ENCODE measurements at regions not wholly inside any gene's neighbourhood (a gene's known extent, or its start where the extent isn't known, plus 50 kb on each side); places are given as distances from the start of the nearest gene placed in this dataset.
A peak's percentile ranks its signal among the peaks of the same experiment; 100 is the strongest.

GRCh38 chr5:3225201-3225960 lies 370.3 kb upstream of the IRX1 start:
- no peak overlapping the region for H3K27ac ChIP-seq (ENCODE audit: low read depth)
- no peak overlapping the region for H3K4me3 Mint-ChIP-seq
- no peak overlapping the region for H3K4me3 ChIP-seq
- no peaks in the 10 kb centered on the region for H3K79me2 ChIP-seq (replicated peaks; ENCODE audit: insufficient read depth)
- H3K9me3 Mint-ChIP-seq, result no peaks in the 10 kb centered on the region
- H3K36me3 Mint-ChIP-seq (ENCODE audit: low read depth), result no peaks in the 10 kb centered on the region; the same call in 2 of the 3 replicates
- H3F3A ChIP-seq (replicated peaks; ENCODE audit: low read depth), result no peaks in the 10 kb centered on the region
- H3K4me1 Mint-ChIP-seq, result peaks cover 14% of the 10 kb centered on the region
- no peaks in the 10 kb centered on the region for H3K9me2 ChIP-seq (ENCODE audit: insufficient read depth)
- 0 out of 2 replicates have a peak, but pooled peaks cover 11% of the 10 kb centered on the region for H3K4me1 ChIP-seq (ENCODE audit: insufficient read depth)
- no peak overlapping the region for H3K4me2 ChIP-seq
- H3K27ac Mint-ChIP-seq, result no peak overlapping the region
- H3K36me3 ChIP-seq (ENCODE audit: insufficient read depth), result no peaks in the 10 kb centered on the region
- DNase-seq (ENCODE audit: low spot score), result no peak
- H3K27me3 ChIP-seq (ENCODE audit: insufficient read depth), result no peaks in the 10 kb centered on the region
- no peaks in the 10 kb centered on the region for H4K20me1 ChIP-seq (replicated peaks; ENCODE audit: insufficient read depth)
- H3K27me3 Mint-ChIP-seq (ENCODE audit: insufficient read depth, low read depth, poor library complexity), result no peaks in the 10 kb centered on the region
- H2AFZ ChIP-seq, result peak overlapping the region; percentile 38; the same call in 1 of the 2 replicates
- no peak for ATAC-seq
- no peak for TF ChIP-seq ZNF331 (CRISPR knock-in tag; IDR thresholded peaks at IDR 0.05; ENCODE audit: low read depth)
- no peak for TF ChIP-seq NANOG (IDR thresholded peaks at IDR 0.05; ENCODE audit: borderline replicate concordance)

GRCh38 chr5:3222924-3223323 lies 372.7 kb upstream of the IRX1 start:
- no peak overlapping the region for H3K27ac Mint-ChIP-seq
- H3K4me1 ChIP-seq (ENCODE audit: insufficient read depth), result 0 out of 2 replicates have a peak, but pooled peaks cover 11% of the 10 kb centered on the region
- no peaks in the 10 kb centered on the region for H3K36me3 ChIP-seq (ENCODE audit: insufficient read depth)
- no peaks in the 10 kb centered on the region for H3K79me2 ChIP-seq (replicated peaks; ENCODE audit: insufficient read depth)
- DNase-seq (ENCODE audit: low spot score) (no peak), ATAC-seq (no peak)
- no peaks in the 10 kb centered on the region; the same call in 2 of the 3 replicates for H3K36me3 Mint-ChIP-seq (ENCODE audit: low read depth)
- no peaks in the 10 kb centered on the region for H3K9me3 Mint-ChIP-seq
- no peaks in the 10 kb centered on the region for H3K9me2 ChIP-seq (ENCODE audit: insufficient read depth)
- peaks cover 1% of the 10 kb centered on the region for H3K27me3 Mint-ChIP-seq (ENCODE audit: insufficient read depth, low read depth, poor library complexity)
- TF ChIP-seq ETS1 (IDR thresholded peaks at IDR 0.05) (no peak), CREB1 (CRISPR knock-in tag; IDR thresholded peaks at IDR 0.05; ENCODE audit: low read depth) (no peak), REST (IDR thresholded peaks at IDR 0.05; ENCODE audit: unreplicated experiment) (no peak), POLR2AphosphoS5 (IDR thresholded peaks at IDR 0.05; ENCODE audit: low read depth) (no peak), EZH2 (IDR thresholded peaks at IDR 0.05; ENCODE audit: low read depth, unreplicated experiment) (no peak), ZNF114 (CRISPR knock-in tag; IDR thresholded peaks at IDR 0.05) (no peak), NANOG (IDR thresholded peaks at IDR 0.05; ENCODE audit: borderline replicate concordance) (no peak)
- TF ChIP-seq, protein P1, sequence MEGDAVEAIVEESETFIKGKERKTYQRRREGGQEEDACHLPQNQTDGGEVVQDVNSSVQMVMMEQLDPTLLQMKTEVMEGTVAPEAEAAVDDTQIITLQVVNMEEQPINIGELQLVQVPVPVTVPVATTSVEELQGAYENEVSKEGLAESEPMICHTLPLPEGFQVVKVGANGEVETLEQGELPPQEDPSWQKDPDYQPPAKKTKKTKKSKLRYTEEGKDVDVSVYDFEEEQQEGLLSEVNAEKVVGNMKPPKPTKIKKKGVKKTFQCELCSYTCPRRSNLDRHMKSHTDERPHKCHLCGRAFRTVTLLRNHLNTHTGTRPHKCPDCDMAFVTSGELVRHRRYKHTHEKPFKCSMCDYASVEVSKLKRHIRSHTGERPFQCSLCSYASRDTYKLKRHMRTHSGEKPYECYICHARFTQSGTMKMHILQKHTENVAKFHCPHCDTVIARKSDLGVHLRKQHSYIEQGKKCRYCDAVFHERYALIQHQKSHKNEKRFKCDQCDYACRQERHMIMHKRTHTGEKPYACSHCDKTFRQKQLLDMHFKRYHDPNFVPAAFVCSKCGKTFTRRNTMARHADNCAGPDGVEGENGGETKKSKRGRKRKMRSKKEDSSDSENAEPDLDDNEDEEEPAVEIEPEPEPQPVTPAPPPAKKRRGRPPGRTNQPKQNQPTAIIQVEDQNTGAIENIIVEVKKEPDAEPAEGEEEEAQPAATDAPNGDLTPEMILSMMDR (conservative IDR thresholded peaks at IDR 0.05; ENCODE audit: low read depth in 2 of 2), result no peak
- H3K27me3 ChIP-seq (ENCODE audit: insufficient read depth), result no peaks in the 10 kb centered on the region
- no peak overlapping the region for H2AFZ ChIP-seq
- H4K20me1 ChIP-seq (replicated peaks; ENCODE audit: insufficient read depth), result no peaks in the 10 kb centered on the region
- no peak overlapping the region for H3K4me2 ChIP-seq
- H3K4me3 Mint-ChIP-seq, result no peak overlapping the region
- H3K4me3 ChIP-seq, result no peak overlapping the region
- no peak overlapping the region for H3K27ac ChIP-seq (ENCODE audit: low read depth)
- H3K4me1 Mint-ChIP-seq, result peaks cover 14% of the 10 kb centered on the region
- H3F3A ChIP-seq (replicated peaks; ENCODE audit: low read depth), result no peaks in the 10 kb centered on the region
